ENCODE measurements at regions not wholly inside any gene's neighbourhood (a gene's known extent, or its start where the extent isn't known, plus 50 kb on each side); places are given as distances from the start of the nearest gene placed in this dataset.

- TF ChIP-seq POLR2A (IDR thresholded peaks at IDR 0.05): no peak
- no peak for TF ChIP-seq CTCF (IDR thresholded peaks at IDR 0.05)
- TF ChIP-seq POLR2AphosphoS5 (IDR thresholded peaks at IDR 0.05): no peak
- TF ChIP-seq EP300 (IDR thresholded peaks at IDR 0.05; ENCODE audit: low read depth): no peak
Observed at GRCh38 chr20:52259295-52259694, 67.7 kb upstream of the ZFP64 start.
